ENCODE measurements at regions not wholly inside any gene's neighbourhood (a gene's known extent, or its start where the extent isn't known, plus 50 kb on each side); places are given as distances from the start of the nearest gene placed in this dataset.
A peak's percentile ranks its signal among the peaks of the same experiment; 100 is the strongest.

GRCh38 chr14:51806026-51807023 lies 54.1 kb upstream of the GNG2 start (continued):
- TF ChIP-seq, protein P1, sequence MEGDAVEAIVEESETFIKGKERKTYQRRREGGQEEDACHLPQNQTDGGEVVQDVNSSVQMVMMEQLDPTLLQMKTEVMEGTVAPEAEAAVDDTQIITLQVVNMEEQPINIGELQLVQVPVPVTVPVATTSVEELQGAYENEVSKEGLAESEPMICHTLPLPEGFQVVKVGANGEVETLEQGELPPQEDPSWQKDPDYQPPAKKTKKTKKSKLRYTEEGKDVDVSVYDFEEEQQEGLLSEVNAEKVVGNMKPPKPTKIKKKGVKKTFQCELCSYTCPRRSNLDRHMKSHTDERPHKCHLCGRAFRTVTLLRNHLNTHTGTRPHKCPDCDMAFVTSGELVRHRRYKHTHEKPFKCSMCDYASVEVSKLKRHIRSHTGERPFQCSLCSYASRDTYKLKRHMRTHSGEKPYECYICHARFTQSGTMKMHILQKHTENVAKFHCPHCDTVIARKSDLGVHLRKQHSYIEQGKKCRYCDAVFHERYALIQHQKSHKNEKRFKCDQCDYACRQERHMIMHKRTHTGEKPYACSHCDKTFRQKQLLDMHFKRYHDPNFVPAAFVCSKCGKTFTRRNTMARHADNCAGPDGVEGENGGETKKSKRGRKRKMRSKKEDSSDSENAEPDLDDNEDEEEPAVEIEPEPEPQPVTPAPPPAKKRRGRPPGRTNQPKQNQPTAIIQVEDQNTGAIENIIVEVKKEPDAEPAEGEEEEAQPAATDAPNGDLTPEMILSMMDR (IDR thresholded peaks at IDR 0.05), result no peak
- TF ChIP-seq, protein P2, sequence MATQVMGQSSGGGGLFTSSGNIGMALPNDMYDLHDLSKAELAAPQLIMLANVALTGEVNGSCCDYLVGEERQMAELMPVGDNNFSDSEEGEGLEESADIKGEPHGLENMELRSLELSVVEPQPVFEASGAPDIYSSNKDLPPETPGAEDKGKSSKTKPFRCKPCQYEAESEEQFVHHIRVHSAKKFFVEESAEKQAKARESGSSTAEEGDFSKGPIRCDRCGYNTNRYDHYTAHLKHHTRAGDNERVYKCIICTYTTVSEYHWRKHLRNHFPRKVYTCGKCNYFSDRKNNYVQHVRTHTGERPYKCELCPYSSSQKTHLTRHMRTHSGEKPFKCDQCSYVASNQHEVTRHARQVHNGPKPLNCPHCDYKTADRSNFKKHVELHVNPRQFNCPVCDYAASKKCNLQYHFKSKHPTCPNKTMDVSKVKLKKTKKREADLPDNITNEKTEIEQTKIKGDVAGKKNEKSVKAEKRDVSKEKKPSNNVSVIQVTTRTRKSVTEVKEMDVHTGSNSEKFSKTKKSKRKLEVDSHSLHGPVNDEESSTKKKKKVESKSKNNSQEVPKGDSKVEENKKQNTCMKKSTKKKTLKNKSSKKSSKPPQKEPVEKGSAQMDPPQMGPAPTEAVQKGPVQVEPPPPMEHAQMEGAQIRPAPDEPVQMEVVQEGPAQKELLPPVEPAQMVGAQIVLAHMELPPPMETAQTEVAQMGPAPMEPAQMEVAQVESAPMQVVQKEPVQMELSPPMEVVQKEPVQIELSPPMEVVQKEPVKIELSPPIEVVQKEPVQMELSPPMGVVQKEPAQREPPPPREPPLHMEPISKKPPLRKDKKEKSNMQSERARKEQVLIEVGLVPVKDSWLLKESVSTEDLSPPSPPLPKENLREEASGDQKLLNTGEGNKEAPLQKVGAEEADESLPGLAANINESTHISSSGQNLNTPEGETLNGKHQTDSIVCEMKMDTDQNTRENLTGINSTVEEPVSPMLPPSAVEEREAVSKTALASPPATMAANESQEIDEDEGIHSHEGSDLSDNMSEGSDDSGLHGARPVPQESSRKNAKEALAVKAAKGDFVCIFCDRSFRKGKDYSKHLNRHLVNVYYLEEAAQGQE (IDR thresholded peaks at IDR 0.05; ENCODE audit: low read depth, low read length), result peak; percentile 82
- TF ChIP-seq GATA2 (CRISPR knock-in tag; IDR thresholded peaks at IDR 0.05), result peak; percentile 69; the same call in 1 of the 2 replicates
- no peak for TF ChIP-seq MEF2A (IDR thresholded peaks at IDR 0.05; ENCODE audit: borderline replicate concordance, low read depth)
- TF ChIP-seq USF1 (IDR thresholded peaks at IDR 0.05; ENCODE audit: borderline replicate concordance, low read depth), result no peak
- no peak for TF ChIP-seq JUND (IDR thresholded peaks at IDR 0.05)

- H3K27ac ChIP-seq (ENCODE audit: low read depth in 2 of 2, low read length in 1 of 2), result peak overlapping the region in 1 of 2 experiments; percentile 93; a peak in 2 of 4 replicates
- ChIA-PET CTCF (interaction anchor here (0.6 to 2.2 kb wide), 4 partner anchors 10 to 508 kb away, joined by 3 to 9 read pairs (median 4); no protein-coding TSS in a partner anchor), POLR2A (interaction anchor here (1.3 kb wide), 1 partner anchor 48 kb away, joined by 7 read pairs; no protein-coding TSS in a partner anchor)
- no peak overlapping the region for H3K4me3 ChIP-seq (ENCODE audit: low read depth in 2 of 2, low read length in 1 of 2)
- no peak for TF ChIP-seq FOSL2 (IDR thresholded peaks at IDR 0.05; ENCODE audit: borderline replicate concordance, low read depth)
- TF ChIP-seq CHD2 (IDR thresholded peaks at IDR 0.05; ENCODE audit: low read length, partially characterized antibody), result no peak
- TF ChIP-seq FOXJ3 (CRISPR knock-in tag; IDR thresholded peaks at IDR 0.05), result no peak
- TF ChIP-seq, protein P3, sequence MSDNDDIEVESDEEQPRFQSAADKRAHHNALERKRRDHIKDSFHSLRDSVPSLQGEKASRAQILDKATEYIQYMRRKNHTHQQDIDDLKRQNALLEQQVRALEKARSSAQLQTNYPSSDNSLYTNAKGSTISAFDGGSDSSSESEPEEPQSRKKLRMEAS (IDR thresholded peaks at IDR 0.05; ENCODE audit: low read depth), result no peak
- TF ChIP-seq JUND (IDR thresholded peaks at IDR 0.05), result no peak
- no peak for TF ChIP-seq TCF12 (IDR thresholded peaks at IDR 0.05)
- no peak for TF ChIP-seq NRF1 (IDR thresholded peaks at IDR 0.05; ENCODE audit: low read depth, low read length)
- no peak; a peak in 1 of 4 replicates for TF ChIP-seq EP300 (IDR thresholded peaks at IDR 0.05; ENCODE audit: borderline replicate concordance in 1 of 2, low read depth in 1 of 2, low read length in 1 of 2)
- TF ChIP-seq GATA2 (CRISPR knock-in tag; IDR thresholded peaks at IDR 0.05), result no peak
- TF ChIP-seq, protein P2 (IDR thresholded peaks at IDR 0.05; ENCODE audit: low read depth, low read length), result no peak
- no peaks in the 10 kb centered on the region for H3K9me2 ChIP-seq
- H4K20me1 ChIP-seq (ENCODE audit: insufficient read depth), result no peaks in the 10 kb centered on the region
- no peaks in the 10 kb centered on the region for H3K36me3 ChIP-seq (replicated peaks in 1 of 2; ENCODE audit: control insufficient read depth in 1 of 2, insufficient read depth in 2 of 2, low read length in 1 of 2)
- H3K4me2 ChIP-seq, result no peak overlapping the region
- H2AFZ ChIP-seq (ENCODE audit: low read depth), result no peak overlapping the region
- 76% methylated on average over 6 of the region's 6 CpGs for WGBS (ENCODE audit: low lambda C conversion rate)
- H3K4me1 ChIP-seq (ENCODE audit: control insufficient read depth in 1 of 2, insufficient read depth in 2 of 2, low read depth in 1 of 2, low read length in 1 of 2), result peaks cover 0 to 24% of the 10 kb centered on the region in 2 experiments; a peak in 2 of 4 replicates
- no peak overlapping the region for H3K9ac ChIP-seq
- H3K79me2 ChIP-seq (ENCODE audit: insufficient read depth), result no peaks in the 10 kb centered on the region
- H3F3A ChIP-seq (replicated peaks; ENCODE audit: insufficient read depth), result no peaks in the 10 kb centered on the region
- DNase-seq, result no peak
- no peaks in the 10 kb centered on the region for H3K9me3 ChIP-seq
- no peaks in the 10 kb centered on the region for H3K27me3 ChIP-seq (ENCODE audit: insufficient read depth)
Observed at GRCh38 chr14:51807356-51807755, 53.1 kb upstream of the GNG2 start.
